ENCODE measurements at regions not wholly inside any gene's neighbourhood (a gene's known extent, or its start where the extent isn't known, plus 50 kb on each side); places are given as distances from the start of the nearest gene placed in this dataset.
A peak's percentile ranks its signal among the peaks of the same experiment; 100 is the strongest.

GRCh38 chr13:97116754-97117153, 105.4 kb upstream of the MBNL2 start:
- H3K4me1 ChIP-seq: no peaks in the 10 kb centered on the region
- intact Hi-C loops (cut with DNase I; ENCODE audit: low total_unique reads): loop anchor here (10.0 kb wide), 2 partner anchors 108 to 228 kb away; partner anchors contain the start of gene MBNL2
- H3K27me3 ChIP-seq: no peaks in the 10 kb centered on the region
- TF ChIP-seq POLR2A (IDR thresholded peaks at IDR 0.05): no peak
- no peak for DNase-seq (ENCODE audit: low spot score in 2 of 2)
- H3K9me3 ChIP-seq: no peaks in the 10 kb centered on the region
- no peaks in the 10 kb centered on the region for H3K36me3 ChIP-seq
- no peak overlapping the region for H3K4me3 ChIP-seq
- H3K27ac ChIP-seq: peak overlapping the region in 1 of 2 donors; percentile 41

- Histone ChIP-seq H3K4me1 (peaks cover 0 to 4% of the 10 kb centered on the region in 2 donors), H3K4me3 (no peak overlapping the region), H3K9me3 (no peaks in the 10 kb centered on the region), H3K27me3 (no peaks in the 10 kb centered on the region), H3K27ac (no peak overlapping the region), H3K36me3 (no peaks in the 10 kb centered on the region)
- intact Hi-C loops (cut with DNase I; ENCODE audit: low total_unique reads): loop anchor here (10.0 kb wide), 2 partner anchors 107 to 227 kb away; partner anchors contain the start of gene MBNL2
- DNase-seq (ENCODE audit: low spot score in 2 of 2): no peak
- TF ChIP-seq POLR2AphosphoS5 (IDR thresholded peaks at IDR 0.05) (no peak), POLR2A (IDR thresholded peaks at IDR 0.05) (no peak), CTCF (IDR thresholded peaks at IDR 0.05) (no peak)
These were observed 104.7 kb upstream of the MBNL2 start for GRCh38 chr13:97117388-97117910.

- intact Hi-C loops (cut with DNase I; ENCODE audit: low total_unique reads): loop anchor here (10.0 kb wide), 2 partner anchors 105 to 225 kb away; partner anchors contain the start of gene MBNL2
- no peaks in the 10 kb centered on the region for H3K9me3 ChIP-seq
- DNase-seq (ENCODE audit: low spot score in 2 of 2): no peak
- TF ChIP-seq CTCF (IDR thresholded peaks at IDR 0.05): no peak
- TF ChIP-seq POLR2A (IDR thresholded peaks at IDR 0.05): no peak
- no peak for TF ChIP-seq POLR2AphosphoS5 (IDR thresholded peaks at IDR 0.05)
- H3K4me1 ChIP-seq: peaks cover 0 to 6% of the 10 kb centered on the region in 2 donors
- no peak overlapping the region for H3K27ac ChIP-seq
- no peaks in the 10 kb centered on the region for H3K27me3 ChIP-seq
- no peak overlapping the region for H3K4me3 ChIP-seq
- H3K36me3 ChIP-seq: no peaks in the 10 kb centered on the region
These were observed 102.2 kb upstream of the MBNL2 start for GRCh38 chr13:97119943-97120342.

GRCh38 chr13:97120346-97120745, 101.8 kb upstream of the MBNL2 start:
- Histone ChIP-seq H3K4me1 (peaks cover 0 to 6% of the 10 kb centered on the region in 2 donors), H3K36me3 (no peaks in the 10 kb centered on the region), H3K27ac (no peak overlapping the region), H3K27me3 (no peaks in the 10 kb centered on the region), H3K4me3 (no peak overlapping the region), H3K9me3 (no peaks in the 10 kb centered on the region)
- no peak for TF ChIP-seq CTCF (IDR thresholded peaks at IDR 0.05)
- no peak for TF ChIP-seq POLR2AphosphoS5 (IDR thresholded peaks at IDR 0.05)
- no peak for TF ChIP-seq POLR2A (IDR thresholded peaks at IDR 0.05)
- no peak for DNase-seq (ENCODE audit: low spot score in 2 of 2)
- intact Hi-C loops (cut with DNase I; ENCODE audit: low total_unique reads): no loop called here

- DNase-seq (ENCODE audit: low spot score in 2 of 2): no peak
- H3K27ac ChIP-seq: no peak overlapping the region
- no peak overlapping the region for H3K4me3 ChIP-seq
- H3K9me3 ChIP-seq: no peaks in the 10 kb centered on the region
- no peaks in the 10 kb centered on the region for H3K27me3 ChIP-seq
- TF ChIP-seq POLR2AphosphoS5 (IDR thresholded peaks at IDR 0.05) (no peak), POLR2A (IDR thresholded peaks at IDR 0.05) (no peak), CTCF (IDR thresholded peaks at IDR 0.05) (no peak)
- intact Hi-C loops (cut with DNase I; ENCODE audit: low total_unique reads): no loop called here
- H3K36me3 ChIP-seq: no peaks in the 10 kb centered on the region
- H3K4me1 ChIP-seq: peaks cover 0 to 6% of the 10 kb centered on the region in 2 donors
These were observed 101.2 kb upstream of the MBNL2 start for GRCh38 chr13:97120976-97121375.
